ENCODE measurements at regions not wholly inside any gene's neighbourhood (a gene's known extent, or its start where the extent isn't known, plus 50 kb on each side); places are given as distances from the start of the nearest gene placed in this dataset.

- no peak for DNase-seq (ENCODE audit: low spot score)
Observed at GRCh38 chr9:71177901-71178300, 56.5 kb upstream of the TRPM3 start.

- no peak for DNase-seq (ENCODE audit: low spot score)
Observed at GRCh38 chr9:71171517-71171916, 50.1 kb upstream of the TRPM3 start.

All from activated CD4-positive, alpha-beta T cell treated with anti-CD3 and anti-CD28 coated beads, Interleukin-2, Interleukin-4, amounts not matched to agents 100 ng/mL and 50 ng/mL, durations not matched to agents 16 hours and 8 hours (primary cell).